GM12891 (cell line): ENCODE measurements at regions not wholly inside any gene's neighbourhood (a gene's known extent, or its start where the extent isn't known, plus 50 kb on each side); places are given as distances from the start of the nearest gene placed in this dataset.

Experiments used
- DNase-seq: peaks from one replicate; pipeline ENCODE4 v3.0.0; 2011; ENCODE audit warnings: low spot score; ENCODE audit not compliant: insufficient read length
- FAIRE-seq: peaks from 2 replicates; lab custom pipeline; 2011; peaks lifted over from hg19 to GRCh38; lab: Jason Lieb, UNC
- PAX5 ChIP-seq: IDR thresholded peaks from 2 replicates; pipeline ENCODE4 v1.6.1; 2011; ENCODE audit warnings: low read length, moderate library complexity, mild to moderate bottlenecking; ENCODE audit not compliant: insufficient read depth, severe bottlenecking
- POLR2A ChIP-seq: IDR thresholded peaks from 2 replicates; pipeline ENCODE4 v1.6.1; 2011; ENCODE audit warnings: low read depth, low read length, control low read depth
- POLR2AphosphoS5 ChIP-seq: IDR thresholded peaks from 2 replicates; pipeline ENCODE4 v1.6.1; 2011; ENCODE audit warnings: low read depth, low read length, control low read depth
- POU2F2 ChIP-seq: IDR thresholded peaks from 2 replicates; pipeline ENCODE4 v1.6.1; 2011; ENCODE audit warnings: low read depth, mild to moderate bottlenecking, control low read depth, low read length, moderate library complexity
- SPI1 ChIP-seq: IDR thresholded peaks from 2 replicates; pipeline ENCODE4 v1.6.1; 2011; ENCODE audit warnings: low read depth, low read length, control low read depth
- TAF1 ChIP-seq: IDR thresholded peaks from 2 replicates; pipeline ENCODE4 v1.6.1; 2011; ENCODE audit warnings: low read depth, low read length, control low read depth

DNA sequence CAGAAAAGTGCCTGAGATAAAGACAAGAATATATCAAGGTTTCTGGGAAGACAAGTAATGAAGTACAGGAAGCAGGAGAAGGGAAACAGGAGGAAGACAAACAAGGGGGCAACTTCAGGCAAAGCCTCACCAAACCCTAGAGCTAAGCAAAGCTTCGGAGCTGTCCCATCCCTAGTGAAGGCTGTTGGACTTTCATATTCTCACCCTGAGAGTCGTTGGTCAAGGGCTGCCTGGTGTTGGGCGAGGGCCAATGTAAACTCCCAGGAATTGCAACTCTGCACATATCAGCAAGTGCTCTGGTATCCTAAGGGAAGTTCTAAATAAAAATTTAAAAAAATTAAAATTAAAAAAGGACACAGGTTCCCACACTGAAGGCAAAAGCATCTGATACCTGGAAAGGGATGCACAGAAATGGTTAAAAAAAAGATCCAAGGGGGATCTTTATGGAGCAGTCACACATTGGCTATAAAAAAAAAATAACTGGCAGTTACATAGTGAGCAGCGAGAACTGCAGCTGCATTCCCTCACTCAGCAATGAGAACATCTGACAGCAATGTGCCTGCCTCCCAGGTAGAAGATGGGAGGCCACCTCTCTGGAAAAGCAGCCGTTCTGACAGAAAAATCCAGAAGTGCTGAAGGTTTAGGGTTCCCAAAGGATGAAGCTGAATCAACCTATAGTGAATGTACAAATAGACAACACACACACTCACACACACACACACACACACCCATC, 304.7 kb downstream of the WDR11 start:
- TF ChIP-seq POLR2A (no peak), POU2F2 (no peak), PAX5 (no peak), POLR2AphosphoS5 (no peak), TAF1 (no peak), SPI1 (no peak)
- DNase-seq = no peak
- no peak for FAIRE-seq

DNA sequence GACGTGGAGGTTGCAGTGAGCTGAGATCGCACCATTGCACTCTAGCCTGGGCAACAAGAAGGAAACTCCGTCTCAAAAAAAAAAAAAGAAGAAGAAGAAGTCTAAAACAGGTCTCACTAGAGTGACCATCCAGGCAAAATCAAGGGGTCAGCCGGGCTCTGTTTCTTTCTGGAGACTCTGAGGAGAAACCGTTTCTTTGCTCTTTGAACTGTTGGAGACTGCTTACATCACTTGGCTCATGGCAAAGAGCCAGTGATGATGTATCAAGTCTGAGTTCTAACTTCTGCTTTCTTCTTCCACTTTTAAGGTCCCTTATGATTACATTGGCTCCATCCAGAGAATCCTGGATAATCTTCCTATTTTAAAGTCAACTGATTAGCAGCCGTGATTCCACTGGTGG, 306.8 kb downstream of the WDR11 start:
- DNase-seq (no peak), FAIRE-seq (no peak)
- TF ChIP-seq PAX5 (no peak), POU2F2 (no peak), SPI1 (no peak), TAF1 (no peak), POLR2A (no peak), POLR2AphosphoS5 (no peak)

DNA sequence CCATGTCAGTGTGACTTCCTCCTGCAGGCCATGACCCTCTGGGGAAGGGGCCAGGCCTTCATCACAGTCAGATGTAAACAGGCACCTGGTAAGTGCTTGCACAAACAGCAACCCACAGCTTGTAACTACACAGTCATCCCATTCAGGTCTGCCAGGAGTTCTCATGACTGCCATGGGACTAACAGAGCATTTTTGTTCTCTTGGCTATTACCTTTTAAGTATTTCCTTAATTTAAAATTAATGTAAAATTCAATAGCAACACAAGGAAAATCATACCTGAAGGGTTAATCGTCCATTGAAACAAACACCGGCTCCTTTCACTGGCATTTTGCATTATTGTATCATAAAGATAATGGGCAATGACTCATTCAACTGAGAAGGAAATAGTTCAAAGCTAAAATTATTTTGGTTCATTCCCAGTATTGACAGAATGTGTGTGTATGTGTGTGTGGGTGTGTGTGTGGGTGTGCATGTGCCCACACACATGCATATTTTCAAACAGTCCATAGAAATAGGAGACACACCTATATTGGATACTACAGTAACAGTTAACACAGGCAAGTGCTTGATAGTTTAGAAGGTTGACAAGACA, 307.9 kb downstream of the WDR11 start:
- FAIRE-seq (no peak), DNase-seq (no peak)
- no peak for TF ChIP-seq SPI1
- no peak for TF ChIP-seq TAF1
- no peak for TF ChIP-seq POLR2A
- TF ChIP-seq POLR2AphosphoS5 = no peak
- TF ChIP-seq PAX5 = no peak
- no peak for TF ChIP-seq POU2F2

DNA sequence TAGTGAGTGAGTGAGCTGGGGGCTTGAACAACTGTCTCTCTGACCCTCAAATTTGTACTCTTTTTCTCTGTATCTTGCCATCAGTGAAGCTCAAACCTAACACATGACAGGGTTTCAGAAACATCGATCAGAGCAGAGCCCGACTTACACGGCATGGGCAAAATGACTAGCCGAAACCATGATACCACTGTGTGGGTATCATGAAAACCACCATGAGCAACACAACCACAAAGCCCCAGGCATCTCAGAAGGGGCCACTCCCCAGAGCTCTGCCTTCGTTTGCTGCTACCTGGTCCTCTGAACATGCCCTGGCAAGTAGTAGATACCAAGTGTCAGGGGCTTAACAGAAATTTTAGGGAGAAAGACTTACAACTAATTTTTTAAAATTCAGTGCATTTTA, 308.5 kb downstream of the WDR11 start:
- TF ChIP-seq SPI1 (no peak), POLR2AphosphoS5 (no peak), PAX5 (no peak), TAF1 (no peak), POLR2A (no peak), POU2F2 (no peak)
- FAIRE-seq = no peak
- no peak for DNase-seq

DNA sequence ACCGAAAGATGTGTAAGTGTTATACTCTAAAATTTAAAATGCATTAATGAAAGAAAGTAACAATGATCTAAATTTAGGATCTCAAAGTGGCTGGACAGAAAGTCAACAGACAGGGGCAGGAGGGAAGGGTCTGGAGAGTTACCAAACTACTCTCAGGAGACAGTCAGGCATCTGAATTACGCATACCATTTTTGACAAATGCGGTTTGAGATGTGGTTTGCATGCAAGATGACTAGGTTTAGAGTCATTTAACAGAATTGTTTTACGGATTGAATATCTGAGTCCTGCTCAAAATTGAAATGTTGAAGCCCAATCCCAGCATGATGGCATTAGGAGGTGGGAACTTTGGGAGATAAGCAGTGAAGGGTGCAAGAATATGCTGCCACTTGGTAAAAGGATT, 314.1 kb downstream of the WDR11 start:
- TF ChIP-seq POU2F2 (no peak), PAX5 (no peak), POLR2A (no peak), TAF1 (no peak), SPI1 (no peak), POLR2AphosphoS5 (no peak)
- DNase-seq (no peak), FAIRE-seq (no peak)

DNA sequence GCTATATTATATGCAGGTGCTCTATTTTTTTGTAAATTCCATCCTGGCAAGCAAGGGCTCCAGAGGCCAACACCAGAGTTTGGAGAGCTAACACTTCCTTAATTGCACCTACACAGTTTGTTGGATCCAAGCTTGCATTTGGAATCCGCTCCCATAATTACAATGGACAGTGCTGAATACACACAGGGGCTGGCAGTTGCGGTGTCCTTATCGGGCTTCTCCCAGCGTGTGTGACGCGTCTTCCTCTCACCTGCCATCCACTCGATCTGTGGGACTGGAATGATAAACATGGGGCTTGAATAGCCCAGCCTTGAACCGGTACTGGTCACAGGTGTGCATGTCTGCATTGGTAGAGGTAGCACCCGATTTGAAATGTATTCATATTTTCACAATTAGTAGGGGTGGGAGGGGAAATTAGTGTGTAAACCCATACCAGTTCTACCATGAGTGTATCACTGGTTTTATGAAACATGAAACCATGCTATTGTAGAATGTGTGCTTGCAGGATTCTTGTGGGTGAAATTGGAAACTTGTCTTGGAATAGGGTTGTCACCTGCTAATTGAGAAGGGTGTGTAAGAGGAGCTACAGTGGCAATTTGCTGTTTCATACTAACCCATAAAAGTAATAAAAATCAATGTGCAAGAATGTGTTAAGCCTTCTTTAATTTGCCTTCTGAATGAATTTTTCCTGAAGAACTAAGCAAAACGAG, 316.5 kb downstream of the WDR11 start:
- TF ChIP-seq POU2F2 (no peak), POLR2AphosphoS5 (no peak), TAF1 (no peak)
- no peak for DNase-seq
- FAIRE-seq = no peak

DNA sequence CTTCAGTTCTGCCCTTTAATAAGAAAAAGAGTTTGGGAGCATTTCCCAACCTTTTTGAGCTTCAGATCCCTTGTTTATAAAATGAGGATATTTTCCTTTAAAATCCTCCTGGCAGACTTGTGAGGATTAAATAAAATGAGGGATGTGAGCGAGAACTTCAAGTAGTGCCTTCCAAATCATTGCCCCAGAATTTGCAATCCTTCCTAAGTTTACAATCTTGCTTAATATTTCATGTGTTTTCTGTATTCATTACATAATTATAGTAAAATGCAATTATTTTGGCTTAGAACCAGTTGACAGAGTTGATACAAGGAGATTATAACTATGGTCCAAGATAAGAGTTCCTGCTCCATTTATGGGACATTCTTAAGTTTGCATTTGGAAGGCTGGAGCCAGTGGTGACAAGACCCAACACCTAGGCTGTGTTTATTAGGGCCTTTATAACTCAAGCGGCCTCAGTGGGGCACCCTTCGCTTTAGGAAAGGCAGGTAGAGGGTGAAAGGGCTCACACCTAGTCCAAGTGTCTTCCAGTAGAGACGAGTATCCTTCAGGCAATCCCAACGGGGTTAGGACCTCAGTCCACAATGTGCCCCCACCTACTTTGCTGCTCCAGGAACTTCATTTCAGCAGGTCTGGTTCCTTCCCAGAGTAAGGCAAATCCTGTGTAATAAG, 317.5 kb downstream of the WDR11 start:
- no peak for TF ChIP-seq PAX5
- TF ChIP-seq SPI1 = no peak
- no peak for TF ChIP-seq POLR2AphosphoS5
- no peak for TF ChIP-seq TAF1
- no peak for TF ChIP-seq POU2F2
- no peak for TF ChIP-seq POLR2A
- DNase-seq = no peak
- no peak for FAIRE-seq

DNA sequence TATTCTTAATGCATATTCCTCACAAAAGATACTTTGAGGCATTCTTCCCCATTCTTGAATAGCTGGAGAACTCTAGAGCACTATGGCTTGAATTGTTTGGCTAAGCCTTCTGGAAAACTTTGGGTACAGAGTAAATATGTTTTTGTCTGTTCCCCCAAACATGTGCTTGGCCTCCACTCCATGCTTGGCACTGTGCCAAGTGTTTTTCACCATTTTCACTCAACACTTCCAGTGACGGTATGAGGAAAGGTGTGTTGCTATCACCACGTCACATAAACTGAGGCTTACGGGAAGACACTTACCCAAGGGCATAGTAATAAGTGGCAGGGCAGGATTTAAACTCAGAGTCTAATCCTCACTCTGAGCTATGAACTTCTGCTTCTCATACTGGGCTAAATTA, 318.2 kb downstream of the WDR11 start:
- DNase-seq (no peak), FAIRE-seq (no peak)
- no peak for TF ChIP-seq SPI1
- TF ChIP-seq POLR2AphosphoS5 = no peak
- no peak for TF ChIP-seq TAF1
- TF ChIP-seq PAX5 = no peak
- TF ChIP-seq POU2F2 = no peak
- no peak for TF ChIP-seq POLR2A
